Skin of body (tissue), 1 donor: ENCODE measurements at regions not wholly inside any gene's neighbourhood (a gene's known extent, or its start where the extent isn't known, plus 50 kb on each side); places are given as distances from the start of the nearest gene placed in this dataset.
"Not testable (repeated sequence)": the region's sequence is repeated elsewhere in the genome, so short reads cannot be mapped to it uniquely, and the experiment has no call there.

ENCODE experiments used
- DNase-seq: peaks from one replicate; lab custom pipeline; 2025; lab: John Stamatoyannopoulos, UW

GRCh38 chr6:166703149-166703710 is 76.2 kb upstream of the RPS6KA2 start:
- no peak for DNase-seq

DNA sequence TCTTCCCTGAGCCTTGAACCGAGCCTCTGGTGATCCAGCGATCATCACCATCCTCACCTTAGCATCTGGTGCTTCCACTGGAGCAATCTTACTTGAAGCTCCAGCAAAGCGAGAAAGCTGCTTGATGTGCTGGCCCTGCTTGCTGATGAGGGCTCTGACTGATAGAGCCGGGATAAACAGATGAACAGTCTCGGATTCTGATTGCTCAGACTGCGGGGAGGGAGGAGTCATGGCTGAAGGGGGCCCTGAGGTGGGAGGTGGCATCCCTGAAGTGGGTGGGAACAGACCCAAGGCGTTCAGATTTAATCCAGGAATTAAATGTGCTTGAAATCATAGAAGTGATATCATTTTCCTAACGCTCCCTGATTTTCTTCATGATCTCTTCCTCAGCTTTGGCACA is 74.4 kb upstream of the RPS6KA2 start:
- DNase-seq, result not testable (repeated sequence)

DNA sequence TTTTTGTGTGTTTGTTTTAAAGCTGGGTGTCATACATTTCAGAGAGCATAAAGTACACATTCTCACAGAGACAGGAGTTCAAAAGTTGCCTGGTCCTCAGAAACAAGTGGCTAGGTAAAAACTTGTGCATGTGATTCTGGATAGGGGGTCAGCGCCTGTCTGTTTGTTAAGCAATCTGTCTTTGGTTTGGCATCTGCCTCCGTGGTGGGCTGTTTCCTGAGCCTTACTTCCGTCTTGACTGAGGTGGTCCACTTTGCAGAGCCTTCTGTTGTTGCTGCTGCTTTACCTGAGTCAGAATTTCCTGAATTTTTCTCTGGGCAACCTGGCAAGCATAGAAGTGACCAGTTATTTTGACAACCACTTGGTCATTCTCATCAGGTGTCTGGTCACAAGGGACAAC is 73.8 kb upstream of the RPS6KA2 start:
- DNase-seq, result not testable (repeated sequence)

GRCh38 chr6:166697113-166697512 is 70.1 kb upstream of the RPS6KA2 start:
- DNase-seq, result no peak

DNA sequence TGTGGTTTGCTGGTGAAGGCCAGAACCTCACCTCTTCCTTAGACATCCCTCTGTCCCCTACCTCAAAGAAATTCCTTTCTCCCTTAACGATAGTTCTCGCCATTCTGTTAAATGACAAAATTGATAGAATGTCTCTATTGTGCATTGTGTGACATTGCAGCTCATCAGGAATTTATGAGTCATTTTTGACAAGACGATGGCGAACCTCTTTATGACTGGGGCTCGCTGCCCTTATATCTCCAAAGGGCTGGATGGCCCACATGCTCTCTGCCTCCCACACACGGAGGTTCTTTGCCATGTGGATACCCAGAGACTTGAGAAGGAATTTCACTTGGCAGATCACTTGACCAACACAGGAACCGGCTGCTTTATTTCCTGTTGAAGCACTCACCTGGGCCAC is 66.8 kb upstream of the RPS6KA2 start:
- DNase-seq, result no peak

DNA sequence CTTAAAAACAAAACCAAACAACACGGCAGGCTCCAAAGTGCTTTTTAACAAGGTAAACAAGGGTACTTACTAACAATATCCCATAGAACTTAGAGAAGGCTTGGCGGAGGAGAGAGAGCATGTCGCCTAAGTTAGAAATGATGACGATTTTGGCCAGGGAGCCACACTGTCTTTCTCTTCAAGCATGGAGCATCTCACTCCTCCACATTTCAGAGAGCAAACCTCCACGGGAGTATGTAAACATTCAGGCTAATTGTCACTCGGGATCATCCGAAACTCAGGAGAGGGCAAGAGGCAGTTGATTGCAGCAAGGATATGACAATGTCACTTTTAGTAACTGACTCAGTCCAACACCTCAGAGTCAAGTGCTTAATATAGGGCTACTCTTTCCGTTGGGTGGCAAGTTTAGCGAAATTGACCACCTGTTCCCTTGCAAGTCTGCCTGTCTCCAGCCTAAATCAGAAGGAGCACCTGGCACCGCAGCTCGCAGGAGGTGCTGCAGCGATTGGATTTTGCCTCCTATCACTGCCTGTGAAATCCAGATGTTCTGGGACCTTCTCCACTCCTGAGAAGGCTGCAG is 65.8 kb upstream of the RPS6KA2 start:
- no peak for DNase-seq

DNA sequence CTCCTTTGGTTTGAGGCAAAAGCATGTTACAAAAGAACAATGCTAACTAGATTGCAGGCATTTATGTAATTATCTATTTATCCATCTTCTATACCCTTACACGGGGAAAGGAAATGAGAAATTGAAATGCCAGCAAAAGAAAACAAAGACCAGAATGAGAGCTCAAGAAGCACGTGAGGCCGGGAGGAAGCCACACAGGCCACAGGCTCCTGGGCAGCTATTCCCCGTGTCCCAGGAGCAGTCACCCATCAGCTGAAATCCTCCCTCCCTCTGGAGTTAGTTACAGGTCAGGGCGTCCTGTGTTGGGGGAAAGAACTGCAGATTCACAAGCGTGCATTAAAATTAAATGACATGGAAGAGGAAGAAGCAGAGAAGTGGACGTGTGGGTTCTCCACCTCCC is 64.7 kb upstream of the RPS6KA2 start:
- no peak for DNase-seq

- DNase-seq, result no peak
Observed at GRCh38 chr6:166691199-166691598, 64.1 kb upstream of the RPS6KA2 start.

GRCh38 chr6:166689687-166690086 is 62.6 kb upstream of the RPS6KA2 start:
- DNase-seq, result no peak

GRCh38 chr6:166688901-166689300 is 61.9 kb upstream of the RPS6KA2 start:
- no peak for DNase-seq

DNA sequence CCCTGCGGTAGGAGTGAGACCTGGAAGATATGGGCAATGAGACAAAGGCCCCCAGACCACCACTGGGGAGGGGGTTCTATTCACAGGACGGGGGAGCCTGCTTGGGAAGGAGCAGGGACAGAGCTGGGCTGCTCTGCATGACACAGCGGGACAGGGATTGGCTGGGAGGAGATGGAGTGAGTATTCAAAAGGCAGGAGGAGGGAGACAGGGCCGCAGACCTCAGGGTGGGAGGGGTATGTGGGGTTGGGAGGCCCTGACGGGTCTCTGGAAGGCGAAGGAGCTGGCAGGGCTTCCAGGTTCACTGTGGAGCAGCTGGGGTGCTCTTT is 60.8 kb upstream of the RPS6KA2 start:
- DNase-seq, result no peak

GRCh38 chr6:166687070-166687878 is 60.2 kb upstream of the RPS6KA2 start:
- no peak for DNase-seq

GRCh38 chr6:166686317-166686716 is 59.3 kb upstream of the RPS6KA2 start:
- DNase-seq, result no peak

- DNase-seq, result no peak
Observed at GRCh38 chr6:166684866-166685265, 57.8 kb upstream of the RPS6KA2 start.

GRCh38 chr6:166684170-166684569 is 57.1 kb upstream of the RPS6KA2 start:
- DNase-seq, result no peak

DNA sequence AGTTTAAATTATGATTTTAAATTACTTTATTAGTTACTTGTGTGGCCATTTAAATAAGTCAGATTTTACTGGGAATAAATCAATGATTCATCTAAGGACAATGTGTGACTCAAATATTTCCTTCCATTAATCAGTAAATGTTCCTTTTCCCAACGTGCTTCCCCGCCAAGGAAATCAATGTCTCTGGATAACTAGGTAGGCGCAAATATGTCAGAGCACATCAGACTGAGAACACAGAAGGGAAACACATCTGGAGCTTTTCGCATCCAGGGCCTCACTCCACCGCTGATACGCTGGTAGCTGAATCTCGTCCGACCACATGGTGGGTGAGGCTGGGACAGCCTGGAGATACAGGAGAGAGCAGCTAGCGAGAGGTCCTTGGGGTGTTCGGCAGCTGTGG is 56.4 kb upstream of the RPS6KA2 start:
- no peak for DNase-seq

- DNase-seq, result no peak
Observed at GRCh38 chr6:166679566-166679965, 52.5 kb upstream of the RPS6KA2 start.

DNA sequence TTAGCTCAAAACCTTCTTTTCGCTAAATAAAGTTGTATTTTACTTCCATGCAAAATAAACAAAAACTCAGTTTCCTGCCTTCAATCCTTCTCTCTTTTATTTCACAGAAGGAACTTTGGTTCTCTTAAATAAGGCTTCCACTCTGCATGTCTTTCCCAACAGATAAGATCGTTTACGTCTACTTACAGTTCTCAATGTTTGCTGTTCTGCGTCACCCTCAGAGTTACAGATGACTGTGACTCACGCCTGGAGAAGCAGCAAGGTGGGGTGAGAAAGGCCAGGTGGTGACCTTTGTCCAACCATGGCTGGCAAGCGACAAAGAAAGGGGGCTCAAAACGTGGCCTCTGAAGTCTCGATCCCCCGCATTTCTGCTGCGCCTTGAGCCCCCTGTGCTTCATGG is 51.4 kb upstream of the RPS6KA2 start:
- no peak for DNase-seq

GRCh38 chr6:166677941-166678340 is 50.9 kb upstream of the RPS6KA2 start:
- no peak for DNase-seq
